ENCODE measurements at regions not wholly inside any gene's neighbourhood (a gene's known extent, or its start where the extent isn't known, plus 50 kb on each side); places are given as distances from the start of the nearest gene placed in this dataset.
"Not testable (repeated sequence)": the region's sequence is repeated elsewhere in the genome, so short reads cannot be mapped to it uniquely, and the experiment has no call there.

GRCh38 chr3:87813503-87813902 lies 245.3 kb downstream of the CGGBP1 start:
- H3K9me3 ChIP-seq (ENCODE audit: control insufficient read depth, insufficient read depth, low read length); H3K4me1 ChIP-seq (ENCODE audit: control insufficient read depth, insufficient read depth, low read length): not testable (repeated sequence)

DNA sequence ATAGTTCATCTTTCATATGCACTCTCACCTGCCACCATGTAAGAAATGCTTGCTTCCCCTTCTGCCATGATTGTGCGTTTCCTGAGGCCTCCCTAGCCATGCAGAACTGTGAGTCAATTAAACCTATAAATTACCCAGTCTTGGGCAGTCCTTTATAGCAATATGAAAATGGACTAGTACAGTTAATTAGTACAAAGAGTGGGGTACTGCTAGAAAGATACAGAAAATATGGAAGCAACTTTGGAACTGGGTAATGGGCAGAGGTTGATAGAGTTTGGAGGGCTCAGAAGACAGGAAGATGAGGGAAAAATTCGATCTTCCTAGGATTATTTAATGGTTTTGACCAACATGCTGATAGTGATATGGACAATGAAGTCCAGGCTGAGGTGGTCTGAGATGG lies 246.9 kb downstream of the CGGBP1 start:
- Histone ChIP-seq H3K27me3 (ENCODE audit: control insufficient read depth, insufficient read depth, low read length) (no peaks in the 10 kb centered on the region), H3K9ac (ENCODE audit: low read depth, low read length) (no peak overlapping the region), H3K4me1 (ENCODE audit: control insufficient read depth, insufficient read depth, low read length) (no peaks in the 10 kb centered on the region), H3K9me3 (ENCODE audit: control insufficient read depth, insufficient read depth, low read length) (no peaks in the 10 kb centered on the region), H3K4me3 (ENCODE audit: low read depth, low read length) (no peak overlapping the region), H3K36me3 (ENCODE audit: control insufficient read depth, insufficient read depth, low read length) (no peaks in the 10 kb centered on the region)

More at GRCh38 chr3:87813503-87813902, 245.3 kb downstream of the CGGBP1 start:
- not testable (repeated sequence) for H3K36me3 ChIP-seq (ENCODE audit: control insufficient read depth, insufficient read depth, low read length); H3K27me3 ChIP-seq (ENCODE audit: control insufficient read depth, insufficient read depth, low read length); H3K9ac ChIP-seq (ENCODE audit: low read depth, low read length); H3K4me3 ChIP-seq (ENCODE audit: low read depth, low read length)

GRCh38 chr3:87810452-87811016 lies 248.3 kb downstream of the CGGBP1 start:
- Histone ChIP-seq H3K4me1 (ENCODE audit: control insufficient read depth, insufficient read depth, low read length) (no peaks in the 10 kb centered on the region), H3K27me3 (ENCODE audit: control insufficient read depth, insufficient read depth, low read length) (no peaks in the 10 kb centered on the region), H3K9me3 (ENCODE audit: control insufficient read depth, insufficient read depth, low read length) (no peaks in the 10 kb centered on the region), H3K9ac (ENCODE audit: low read depth, low read length) (no peak overlapping the region), H3K36me3 (ENCODE audit: control insufficient read depth, insufficient read depth, low read length) (no peaks in the 10 kb centered on the region), H3K4me3 (ENCODE audit: low read depth, low read length) (no peak overlapping the region)

DNA sequence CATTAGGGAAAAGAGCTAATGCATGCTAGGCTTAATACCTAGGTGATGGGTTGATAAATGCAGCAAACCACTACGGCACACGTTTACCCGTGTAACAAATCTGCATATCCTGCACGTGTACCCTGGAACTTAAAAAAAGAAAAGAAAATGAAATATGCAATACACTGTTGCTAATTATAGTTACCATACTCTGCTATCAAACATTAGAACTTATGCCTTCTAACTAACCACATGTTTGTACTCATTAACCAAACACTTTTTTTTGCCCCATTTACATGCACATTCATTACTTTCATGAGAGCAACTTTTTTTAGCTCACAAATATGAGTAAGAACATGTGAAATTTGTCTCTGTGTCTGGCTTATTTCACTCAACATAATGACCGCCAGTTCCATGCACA lies 253.1 kb downstream of the CGGBP1 start:
- Histone ChIP-seq H3K4me3 (ENCODE audit: low read depth, low read length) (no peak overlapping the region), H3K4me1 (ENCODE audit: control insufficient read depth, insufficient read depth, low read length) (peaks cover 2% of the 10 kb centered on the region), H3K9me3 (ENCODE audit: control insufficient read depth, insufficient read depth, low read length) (no peaks in the 10 kb centered on the region), H3K27me3 (ENCODE audit: control insufficient read depth, insufficient read depth, low read length) (no peaks in the 10 kb centered on the region), H3K9ac (ENCODE audit: low read depth, low read length) (no peak overlapping the region), H3K36me3 (ENCODE audit: control insufficient read depth, insufficient read depth, low read length) (no peaks in the 10 kb centered on the region)

DNA sequence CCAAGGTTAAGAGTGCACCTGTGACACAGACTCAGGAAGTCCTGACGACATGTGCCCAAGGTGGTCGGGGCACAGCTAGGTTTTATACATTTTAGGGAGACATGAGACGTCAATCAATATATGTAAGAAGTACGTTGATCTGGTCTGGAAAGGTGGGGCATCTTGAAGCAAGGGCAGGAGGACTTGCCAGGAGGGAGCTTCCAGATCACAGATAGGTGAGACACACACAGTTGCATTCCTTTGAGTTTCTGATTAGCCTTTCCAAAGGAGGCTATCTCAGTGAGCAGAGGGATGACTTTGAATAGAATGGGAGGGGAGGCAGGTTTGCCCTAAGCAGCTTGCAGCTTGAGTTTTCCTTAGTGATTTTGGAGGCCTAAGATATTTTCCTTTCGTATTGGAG lies 257.4 kb downstream of the CGGBP1 start:
- Histone ChIP-seq H3K9me3 (ENCODE audit: control insufficient read depth, insufficient read depth, low read length) (no peaks in the 10 kb centered on the region), H3K9ac (ENCODE audit: low read depth, low read length) (no peak overlapping the region), H3K36me3 (ENCODE audit: control insufficient read depth, insufficient read depth, low read length) (no peaks in the 10 kb centered on the region), H3K4me1 (ENCODE audit: control insufficient read depth, insufficient read depth, low read length) (peaks cover 2% of the 10 kb centered on the region), H3K4me3 (ENCODE audit: low read depth, low read length) (no peak overlapping the region), H3K27me3 (ENCODE audit: control insufficient read depth, insufficient read depth, low read length) (no peaks in the 10 kb centered on the region)

- no peak overlapping the region for H3K4me3 ChIP-seq (ENCODE audit: low read depth, low read length)
- H3K27me3 ChIP-seq (ENCODE audit: control insufficient read depth, insufficient read depth, low read length): peaks cover 5% of the 10 kb centered on the region
- no peaks in the 10 kb centered on the region for H3K9me3 ChIP-seq (ENCODE audit: control insufficient read depth, insufficient read depth, low read length)
- no peak overlapping the region for H3K9ac ChIP-seq (ENCODE audit: low read depth, low read length)
- H3K36me3 ChIP-seq (ENCODE audit: control insufficient read depth, insufficient read depth, low read length): no peaks in the 10 kb centered on the region
- peaks cover 2% of the 10 kb centered on the region for H3K4me1 ChIP-seq (ENCODE audit: control insufficient read depth, insufficient read depth, low read length)
These were observed 258.3 kb downstream of the CGGBP1 start for GRCh38 chr3:87800516-87800915.

DNA sequence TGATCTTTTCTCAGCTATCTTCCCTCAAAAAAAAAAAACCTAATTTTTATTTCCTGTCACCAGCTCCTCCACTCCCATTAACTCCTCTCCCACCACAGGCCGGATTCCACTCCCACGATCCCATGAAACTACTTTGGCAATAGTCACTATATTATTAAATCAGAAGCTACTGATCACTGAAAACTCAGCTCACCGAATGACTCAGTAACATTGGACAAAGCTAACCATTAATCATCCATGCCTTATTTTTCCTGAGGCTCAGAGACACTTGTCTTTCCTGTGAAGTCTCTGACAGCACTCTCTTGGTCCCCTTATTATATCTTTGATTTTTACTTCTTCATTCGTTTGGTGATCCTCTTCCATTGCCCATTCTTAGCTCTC lies 260.2 kb downstream of the CGGBP1 start:
- no peak overlapping the region for H3K4me3 ChIP-seq (ENCODE audit: low read depth, low read length)
- no peak overlapping the region for H3K9ac ChIP-seq (ENCODE audit: low read depth, low read length)

GRCh38 chr3:87797872-87798566 lies 260.8 kb downstream of the CGGBP1 start:
- H3K4me3 ChIP-seq (ENCODE audit: low read depth, low read length): no peak overlapping the region
- no peaks in the 10 kb centered on the region for H3K36me3 ChIP-seq (ENCODE audit: control insufficient read depth, insufficient read depth, low read length)
- peaks cover 21% of the 10 kb centered on the region for H3K27me3 ChIP-seq (ENCODE audit: control insufficient read depth, insufficient read depth, low read length)
- H3K9me3 ChIP-seq (ENCODE audit: control insufficient read depth, insufficient read depth, low read length): no peaks in the 10 kb centered on the region
- H3K4me1 ChIP-seq (ENCODE audit: control insufficient read depth, insufficient read depth, low read length): peaks cover 2% of the 10 kb centered on the region
- no peak overlapping the region for H3K9ac ChIP-seq (ENCODE audit: low read depth, low read length)

More for the DNA sequence above, 260.2 kb downstream of the CGGBP1 start:
- H3K9me3 ChIP-seq (ENCODE audit: control insufficient read depth, insufficient read depth, low read length): no peaks in the 10 kb centered on the region
- peaks cover 2% of the 10 kb centered on the region for H3K4me1 ChIP-seq (ENCODE audit: control insufficient read depth, insufficient read depth, low read length)
- H3K36me3 ChIP-seq (ENCODE audit: control insufficient read depth, insufficient read depth, low read length): no peaks in the 10 kb centered on the region
- H3K27me3 ChIP-seq (ENCODE audit: control insufficient read depth, insufficient read depth, low read length): peaks cover 16% of the 10 kb centered on the region

DNA sequence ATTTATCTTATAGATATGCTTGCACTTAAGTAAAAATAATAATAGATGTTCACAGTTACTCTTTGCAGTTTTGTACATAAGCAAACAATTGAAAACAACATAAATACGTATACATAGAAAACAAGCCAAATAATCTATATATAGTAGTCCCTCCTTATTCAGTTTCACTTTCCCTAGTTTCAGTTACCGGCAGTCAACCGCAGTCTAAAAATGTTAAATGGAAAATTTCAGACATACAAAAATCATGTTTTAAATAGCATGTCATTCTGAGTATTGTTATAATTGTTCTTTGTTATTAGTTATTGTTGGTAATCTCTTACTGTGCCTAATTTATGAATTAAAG lies 262.0 kb downstream of the CGGBP1 start:
- Histone ChIP-seq H3K9ac (ENCODE audit: low read depth, low read length) (no peak overlapping the region), H3K4me1 (ENCODE audit: control insufficient read depth, insufficient read depth, low read length) (peaks cover 2% of the 10 kb centered on the region), H3K27me3 (ENCODE audit: control insufficient read depth, insufficient read depth, low read length) (peaks cover 31% of the 10 kb centered on the region), H3K36me3 (ENCODE audit: control insufficient read depth, insufficient read depth, low read length) (no peaks in the 10 kb centered on the region), H3K9me3 (ENCODE audit: control insufficient read depth, insufficient read depth, low read length) (no peaks in the 10 kb centered on the region), H3K4me3 (ENCODE audit: low read depth, low read length) (no peak overlapping the region)

DNA sequence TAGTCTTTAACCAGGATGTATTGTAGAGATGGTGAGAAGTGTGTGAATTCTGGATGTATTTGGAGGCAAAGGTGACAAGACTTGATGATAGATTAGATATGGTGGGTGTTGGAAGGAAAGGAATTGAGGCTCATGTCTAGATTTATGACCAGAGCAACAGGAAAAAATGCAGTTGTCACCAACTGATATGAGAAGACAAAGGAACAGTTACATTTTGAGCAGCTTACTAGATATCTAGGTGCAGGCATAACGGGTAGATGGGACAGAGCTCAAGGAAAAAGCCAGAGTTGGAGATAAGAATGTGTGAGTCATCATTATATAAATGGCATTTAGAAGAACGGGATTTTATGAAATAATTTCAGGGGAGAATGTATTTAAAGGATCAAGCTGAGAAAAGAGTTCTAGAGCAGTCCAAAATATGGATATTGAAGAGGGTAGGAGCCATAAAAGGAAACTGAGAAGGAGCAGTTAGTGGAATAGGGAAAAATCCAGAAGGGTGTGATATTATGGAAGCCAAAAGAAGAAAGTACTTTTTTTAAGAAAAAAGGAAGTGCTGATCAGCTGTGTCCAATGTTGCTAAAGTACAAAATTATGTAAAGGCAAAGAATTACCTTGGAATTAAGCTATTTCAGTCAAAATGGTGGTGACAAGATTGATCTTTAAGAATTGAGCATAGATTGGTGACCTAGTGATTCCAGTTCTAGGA lies 262.5 kb downstream of the CGGBP1 start:
- H3K4me3 ChIP-seq (ENCODE audit: low read depth, low read length): no peak overlapping the region
- no peaks in the 10 kb centered on the region for H3K36me3 ChIP-seq (ENCODE audit: control insufficient read depth, insufficient read depth, low read length)
- no peaks in the 10 kb centered on the region for H3K9me3 ChIP-seq (ENCODE audit: control insufficient read depth, insufficient read depth, low read length)

DNA sequence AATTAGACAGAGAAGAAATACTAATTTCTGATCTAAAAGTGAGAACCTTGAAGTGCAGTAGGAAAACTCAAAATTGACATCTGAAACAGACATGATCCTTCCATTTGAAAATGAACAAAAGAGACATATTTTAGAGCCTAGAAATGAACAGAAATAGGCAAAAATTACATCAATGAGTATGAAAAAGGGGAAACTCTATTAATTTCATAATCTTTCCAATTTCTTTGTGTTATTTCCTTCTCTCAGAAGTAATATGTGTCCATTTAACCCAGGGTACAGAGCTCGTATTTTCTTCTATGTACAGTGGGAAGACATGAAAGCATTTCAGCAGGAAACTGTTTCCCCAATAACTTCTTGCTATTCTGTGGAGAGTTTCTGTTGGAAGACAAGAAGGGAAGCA lies 263.1 kb downstream of the CGGBP1 start:
- Histone ChIP-seq H3K9me3 (ENCODE audit: control insufficient read depth, insufficient read depth, low read length) (no peaks in the 10 kb centered on the region), H3K27me3 (ENCODE audit: control insufficient read depth, insufficient read depth, low read length) (peaks cover 36% of the 10 kb centered on the region), H3K4me1 (ENCODE audit: control insufficient read depth, insufficient read depth, low read length) (no peaks in the 10 kb centered on the region), H3K9ac (ENCODE audit: low read depth, low read length) (no peak overlapping the region), H3K36me3 (ENCODE audit: control insufficient read depth, insufficient read depth, low read length) (no peaks in the 10 kb centered on the region), H3K4me3 (ENCODE audit: low read depth, low read length) (no peak overlapping the region)

More for the DNA sequence above, 262.5 kb downstream of the CGGBP1 start:
- peaks cover under 1% of the 10 kb centered on the region for H3K4me1 ChIP-seq (ENCODE audit: control insufficient read depth, insufficient read depth, low read length)
- H3K27me3 ChIP-seq (ENCODE audit: control insufficient read depth, insufficient read depth, low read length): peaks cover 32% of the 10 kb centered on the region
- H3K9ac ChIP-seq (ENCODE audit: low read depth, low read length): no peak overlapping the region

DNA sequence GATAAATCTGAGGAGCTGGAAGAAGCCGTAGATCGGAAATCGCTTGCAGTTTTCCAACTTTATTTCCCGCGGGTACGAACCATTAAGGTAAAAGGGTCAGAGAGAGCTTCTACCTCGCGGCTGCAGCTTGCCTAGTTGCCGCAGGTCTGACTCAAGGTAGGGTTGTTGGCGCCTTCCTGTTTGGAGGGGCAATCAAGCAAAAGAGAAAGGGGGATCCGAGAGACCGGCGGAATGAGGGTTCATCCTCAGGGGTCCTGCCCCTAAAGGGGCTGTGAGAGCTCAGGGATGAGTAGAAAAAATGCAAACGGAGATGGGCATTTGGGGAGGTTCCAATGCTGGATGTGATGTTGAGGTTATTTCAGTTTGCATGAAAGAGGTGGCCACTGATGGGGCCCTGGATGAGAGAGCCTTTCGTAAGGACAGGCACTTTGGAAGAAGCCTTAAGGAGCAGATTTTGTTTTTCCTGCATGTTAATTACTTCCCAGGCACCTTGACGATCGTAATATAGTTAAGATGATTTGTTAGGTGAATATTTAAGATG lies 265.4 kb downstream of the CGGBP1 start:
- H3K4me3 ChIP-seq (ENCODE audit: low read depth, low read length): peak overlapping the region; percentile 83
- no peaks in the 10 kb centered on the region for H3K4me1 ChIP-seq (ENCODE audit: control insufficient read depth, insufficient read depth, low read length)
- peaks cover 37% of the 10 kb centered on the region for H3K27me3 ChIP-seq (ENCODE audit: control insufficient read depth, insufficient read depth, low read length)
- H3K9me3 ChIP-seq (ENCODE audit: control insufficient read depth, insufficient read depth, low read length): no peaks in the 10 kb centered on the region
- no peaks in the 10 kb centered on the region for H3K36me3 ChIP-seq (ENCODE audit: control insufficient read depth, insufficient read depth, low read length)
- peak overlapping the region; percentile 58 for H3K9ac ChIP-seq (ENCODE audit: low read depth, low read length)

All from iPS-15b (cell line).